ENCODE measurements at regions not wholly inside any gene's neighbourhood (a gene's known extent, or its start where the extent isn't known, plus 50 kb on each side); places are given as distances from the start of the nearest gene placed in this dataset.

GRCh38 chr3:161740421-161740820 is 243.8 kb downstream of the OTOL1 start:
- TF ChIP-seq EGR1 (IDR thresholded peaks at IDR 0.05) (no peak), RAD21 (IDR thresholded peaks at IDR 0.05; ENCODE audit: low read depth) (no peak), CEBPB (IDR thresholded peaks at IDR 0.05) (no peak), ZBTB7A (IDR thresholded peaks at IDR 0.05; ENCODE audit: low read depth) (no peak), REST (IDR thresholded peaks at IDR 0.05; ENCODE audit: low read depth) (no peak)

GRCh38 chr3:161744366-161744765 is 247.8 kb downstream of the OTOL1 start:
- no peak for TF ChIP-seq TEAD4 (IDR thresholded peaks at IDR 0.05)
- TF ChIP-seq RAD21 (IDR thresholded peaks at IDR 0.05; ENCODE audit: low read depth) = no peak
- no peak for TF ChIP-seq NFIC (IDR thresholded peaks at IDR 0.05)
- TF ChIP-seq ZBTB7A (IDR thresholded peaks at IDR 0.05; ENCODE audit: low read depth) = no peak
- TF ChIP-seq CREB1 (IDR thresholded peaks at IDR 0.05; ENCODE audit: low read depth) = no peak
- no peak for TF ChIP-seq TCF12 (IDR thresholded peaks at IDR 0.05; ENCODE audit: low read depth)
- no peak for TF ChIP-seq TAF1 (IDR thresholded peaks at IDR 0.05; ENCODE audit: low read depth)
- TF ChIP-seq USF1 (IDR thresholded peaks at IDR 0.05) = no peak
- TF ChIP-seq EGR1 (IDR thresholded peaks at IDR 0.05) = no peak
- TF ChIP-seq CEBPB (IDR thresholded peaks at IDR 0.05) = no peak
- no peak for TF ChIP-seq YY1 (IDR thresholded peaks at IDR 0.05; ENCODE audit: low read depth)
- TF ChIP-seq EP300 (IDR thresholded peaks at IDR 0.05; ENCODE audit: borderline replicate concordance) = no peak
- no peak for TF ChIP-seq FOXM1 (IDR thresholded peaks at IDR 0.05; ENCODE audit: borderline replicate concordance, low read depth)
- TF ChIP-seq REST (IDR thresholded peaks at IDR 0.05; ENCODE audit: low read depth) = no peak
- TF ChIP-seq MAX (IDR thresholded peaks at IDR 0.05) = no peak

GRCh38 chr3:161745741-161746140 is 249.1 kb downstream of the OTOL1 start:
- TF ChIP-seq TEAD4 (IDR thresholded peaks at IDR 0.05) (no peak), ZBTB7A (IDR thresholded peaks at IDR 0.05; ENCODE audit: low read depth) (no peak), FOXM1 (IDR thresholded peaks at IDR 0.05; ENCODE audit: borderline replicate concordance, low read depth) (no peak), CEBPB (IDR thresholded peaks at IDR 0.05) (no peak), MAX (IDR thresholded peaks at IDR 0.05) (no peak), EGR1 (IDR thresholded peaks at IDR 0.05) (no peak), YY1 (IDR thresholded peaks at IDR 0.05; ENCODE audit: low read depth) (no peak), REST (IDR thresholded peaks at IDR 0.05; ENCODE audit: low read depth) (no peak), CREB1 (IDR thresholded peaks at IDR 0.05; ENCODE audit: low read depth) (no peak), TCF12 (IDR thresholded peaks at IDR 0.05; ENCODE audit: low read depth) (no peak), TAF1 (IDR thresholded peaks at IDR 0.05; ENCODE audit: low read depth) (no peak)

GRCh38 chr3:161748049-161748448 is 251.4 kb downstream of the OTOL1 start:
- TF ChIP-seq EGR1 (IDR thresholded peaks at IDR 0.05) = no peak
- TF ChIP-seq EP300 (IDR thresholded peaks at IDR 0.05; ENCODE audit: borderline replicate concordance) = no peak
- TF ChIP-seq NFIC (IDR thresholded peaks at IDR 0.05) = no peak
- TF ChIP-seq ZBTB7A (IDR thresholded peaks at IDR 0.05; ENCODE audit: low read depth) = no peak

GRCh38 chr3:161754420-161755053 is 257.9 kb downstream of the OTOL1 start:
- TF ChIP-seq ZBTB7A (IDR thresholded peaks at IDR 0.05; ENCODE audit: low read depth) (no peak), YY1 (IDR thresholded peaks at IDR 0.05; ENCODE audit: low read depth) (no peak), CREB1 (IDR thresholded peaks at IDR 0.05; ENCODE audit: low read depth) (no peak), EP300 (IDR thresholded peaks at IDR 0.05; ENCODE audit: borderline replicate concordance) (no peak), TEAD4 (IDR thresholded peaks at IDR 0.05) (no peak), EGR1 (IDR thresholded peaks at IDR 0.05) (no peak), RAD21 (IDR thresholded peaks at IDR 0.05; ENCODE audit: low read depth) (no peak), TAF1 (IDR thresholded peaks at IDR 0.05; ENCODE audit: low read depth) (no peak), FOXM1 (IDR thresholded peaks at IDR 0.05; ENCODE audit: borderline replicate concordance, low read depth) (no peak), TCF12 (IDR thresholded peaks at IDR 0.05; ENCODE audit: low read depth) (no peak), MAX (IDR thresholded peaks at IDR 0.05) (no peak), USF1 (IDR thresholded peaks at IDR 0.05) (no peak), NFIC (IDR thresholded peaks at IDR 0.05) (no peak), REST (IDR thresholded peaks at IDR 0.05; ENCODE audit: low read depth) (no peak), CEBPB (IDR thresholded peaks at IDR 0.05) (no peak)
